Smooth muscle cell (in vitro differentiated cells): ENCODE measurements at regions not wholly inside any gene's neighbourhood (a gene's known extent, or its start where the extent isn't known, plus 50 kb on each side); places are given as distances from the start of the nearest gene placed in this dataset.
A peak's percentile ranks its signal among the peaks of the same experiment; 100 is the strongest.

Source experiments
- DNase-seq: peaks from one replicate; lab custom pipeline; 2025; ENCODE audit not compliant: unreplicated experiment; lab: John Stamatoyannopoulos, UW
- H2AFZ ChIP-seq: fragments of 200-600 bp; sonication (generic); 2 replicates; pipeline ENCODE4 v1.6.0; 2016; ENCODE audit warnings: antibody characterized with exemption, low read depth, mild to moderate bottlenecking
- H3F3A ChIP-seq: fragments of 200-600 bp; sonication (generic); 2 replicates; pipeline ENCODE4 v1.6.0; 2017; ENCODE audit warnings: antibody characterized with exemption, low read depth
- H3K27ac ChIP-seq: fragments of 200-600 bp; sonication (generic); 2 replicates; pipeline ENCODE4 v1.5.1; 2016; ENCODE audit warnings: low read depth, mild to moderate bottlenecking
- H3K27me3 ChIP-seq: fragments of 200-600 bp; sonication (generic); 2 replicates; pipeline ENCODE4 v1.6.1; 2016; ENCODE audit warnings: low read depth, mild to moderate bottlenecking
- H3K36me3 ChIP-seq: fragments of 200-600 bp; sonication (generic); 2 replicates; pipeline ENCODE4 v1.5.1; 2016; ENCODE audit warnings: low read depth
- H3K4me1 ChIP-seq: fragments of 200-600 bp; sonication (generic); 2 replicates; pipeline ENCODE4 v1.5.1; 2016; ENCODE audit warnings: low read depth
- H3K4me2 ChIP-seq: fragments of 200-600 bp; sonication (generic); 2 replicates; pipeline ENCODE4 v1.6.0; 2016; ENCODE audit warnings: mild to moderate bottlenecking
- H3K4me3 ChIP-seq: fragments of 200-600 bp; sonication (generic); 2 replicates; pipeline ENCODE4 v1.5.1; 2016; ENCODE audit warnings: mild to moderate bottlenecking
- H3K79me2 ChIP-seq: fragments of 200-600 bp; sonication (generic); 2 replicates; pipeline ENCODE4 v1.6.0; 2016; ENCODE audit warnings: low read depth, mild to moderate bottlenecking
- H3K9ac ChIP-seq: fragments of 200-600 bp; sonication (generic); 2 replicates; pipeline ENCODE4 v1.6.0; 2016; ENCODE audit warnings: low read depth
- H3K9me3 ChIP-seq: fragments of 200-600 bp; sonication (generic); replicated peaks from 2 replicates; pipeline ENCODE4 v1.5.1; 2016; ENCODE audit warnings: low read depth
- H4K20me1 ChIP-seq: fragments of 200-600 bp; sonication (generic); 2 replicates; pipeline ENCODE4 v1.6.0; 2016; ENCODE audit warnings: low read depth
- CTCF ChIP-seq: fragments of 200-600 bp; sonication (generic); IDR thresholded peaks from 2 replicates; pipeline ENCODE4 v1.5.1; 2017; ENCODE audit warnings: borderline replicate concordance, mild to moderate bottlenecking, antibody characterized with exemption; ENCODE audit not compliant: insufficient read depth, poor library complexity, severe bottlenecking
- WGBS: methylation state at CpG from one replicate; pipeline ENCODE4 v1.1.7; 2016; ENCODE audit warnings: low lambda C conversion rate; 5-methylcytosine and 5-hydroxymethylcytosine counted together

GRCh38 chr2:83764447-83765005 lies 694.6 kb downstream of the SUCLG1 start:
- no peaks in the 10 kb centered on the region for H3K27me3 ChIP-seq
- H3K4me2 ChIP-seq: no peak overlapping the region
- H3F3A ChIP-seq: no peaks in the 10 kb centered on the region
- 90% methylated on average over 5 of the region's 5 CpGs for WGBS
- H2AFZ ChIP-seq: no peak overlapping the region
- peaks cover 5% of the 10 kb centered on the region for H3K9me3 ChIP-seq
- H3K4me3 ChIP-seq: no peak overlapping the region
- no peaks in the 10 kb centered on the region for H4K20me1 ChIP-seq
- H3K4me1 ChIP-seq: no peaks in the 10 kb centered on the region
- H3K36me3 ChIP-seq: no peaks in the 10 kb centered on the region
- H3K9ac ChIP-seq: no peak overlapping the region
- no peaks in the 10 kb centered on the region for H3K79me2 ChIP-seq
- no peak for DNase-seq
- H3K27ac ChIP-seq: no peak overlapping the region
- TF ChIP-seq CTCF: no peak

GRCh38 chr2:83757329-83757728 lies 701.8 kb downstream of the SUCLG1 start:
- H3K27ac ChIP-seq: no peak overlapping the region
- no peak for DNase-seq
- no peak for TF ChIP-seq CTCF

GRCh38 chr2:83756219-83756618 lies 702.9 kb downstream of the SUCLG1 start:
- Histone ChIP-seq H3K9me3 (no peaks in the 10 kb centered on the region), H2AFZ (no peak overlapping the region), H3K27ac (no peak overlapping the region), H3K9ac (no peak overlapping the region), H3K36me3 (no peaks in the 10 kb centered on the region), H3K27me3 (no peaks in the 10 kb centered on the region), H4K20me1 (no peaks in the 10 kb centered on the region), H3K79me2 (no peaks in the 10 kb centered on the region), H3F3A (no peaks in the 10 kb centered on the region), H3K4me1 (no peaks in the 10 kb centered on the region), H3K4me2 (no peak overlapping the region), H3K4me3 (no peak overlapping the region)
- no peak for DNase-seq
- TF ChIP-seq CTCF: no peak
- 94% methylated on average over 1 of the region's 1 CpG for WGBS

More at GRCh38 chr2:83757329-83757728, 701.8 kb downstream of the SUCLG1 start:
- Histone ChIP-seq H3K4me3 (no peak overlapping the region), H3K36me3 (no peaks in the 10 kb centered on the region), H3K9me3 (no peaks in the 10 kb centered on the region), H3K27me3 (no peaks in the 10 kb centered on the region), H4K20me1 (no peaks in the 10 kb centered on the region), H3K4me2 (no peak overlapping the region), H3K9ac (no peak overlapping the region), H2AFZ (no peak overlapping the region), H3K79me2 (no peaks in the 10 kb centered on the region), H3F3A (no peaks in the 10 kb centered on the region), H3K4me1 (no peaks in the 10 kb centered on the region)
- 90% methylated on average over 2 of the region's 2 CpGs for WGBS

GRCh38 chr2:83747141-83747540 lies 711.9 kb downstream of the SUCLG1 start:
- 56% methylated on average over 6 of the region's 6 CpGs for WGBS
- DNase-seq: no peak
- no peak overlapping the region for H3K9ac ChIP-seq
- no peak overlapping the region for H3K4me3 ChIP-seq
- TF ChIP-seq CTCF: no peak
- no peaks in the 10 kb centered on the region for H3F3A ChIP-seq
- H3K4me1 ChIP-seq: no peaks in the 10 kb centered on the region
- H3K79me2 ChIP-seq: no peaks in the 10 kb centered on the region
- H3K9me3 ChIP-seq: no peaks in the 10 kb centered on the region
- peak overlapping the region; percentile 5 for H2AFZ ChIP-seq
- no peak overlapping the region for H3K4me2 ChIP-seq
- H3K36me3 ChIP-seq: no peaks in the 10 kb centered on the region
- H4K20me1 ChIP-seq: no peaks in the 10 kb centered on the region
- no peaks in the 10 kb centered on the region for H3K27me3 ChIP-seq
- no peak overlapping the region for H3K27ac ChIP-seq
